ENCODE measurements at regions not wholly inside any gene's neighbourhood (a gene's known extent, or its start where the extent isn't known, plus 50 kb on each side); places are given as distances from the start of the nearest gene placed in this dataset.

GRCh38 chr13:38528986-38529385 lies 157.9 kb upstream of the FREM2 start:
- TF ChIP-seq CTCF (IDR thresholded peaks at IDR 0.05; ENCODE audit: low read depth, low read length) (no peak), POLR2A (IDR thresholded peaks at IDR 0.05; ENCODE audit: extremely low read depth, insufficient read length) (no peak), MYC (IDR thresholded peaks at IDR 0.05; ENCODE audit: low read depth, low read length) (no peak), MAX (IDR thresholded peaks at IDR 0.05; ENCODE audit: low read depth, low read length) (no peak)

All from NB4 (cell line).